ENCODE measurements at regions not wholly inside any gene's neighbourhood (a gene's known extent, or its start where the extent isn't known, plus 50 kb on each side); places are given as distances from the start of the nearest gene placed in this dataset.

DNA sequence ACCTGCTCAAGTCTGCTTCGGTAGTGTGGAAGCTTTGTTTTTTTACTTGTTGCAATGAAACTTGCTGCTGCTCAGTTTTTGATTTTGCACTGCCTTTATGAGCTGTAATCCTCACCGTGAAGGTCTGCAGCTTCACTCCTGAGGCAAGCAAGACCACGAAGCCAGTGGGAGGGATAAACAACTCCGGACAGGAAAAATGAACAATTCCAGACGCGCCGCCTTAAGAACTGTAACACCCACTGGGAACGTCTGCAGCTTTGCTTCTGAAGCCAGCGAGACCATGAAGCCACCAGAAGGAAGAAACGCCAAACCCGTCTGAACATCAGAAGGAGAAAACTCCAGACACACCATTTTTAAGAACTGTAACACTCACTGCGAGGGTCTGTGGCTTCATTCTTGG lies 245.7 kb upstream of the REG3G start:
- no peak for TF ChIP-seq EP300 (IDR thresholded peaks at IDR 0.05; ENCODE audit: low read depth)
- peak in 1 of 3 donors; percentile 5 for TF ChIP-seq POLR2AphosphoS5 (IDR thresholded peaks at IDR 0.05)
- WGBS, 2 donors (ENCODE audit: low coverage in 1 of 2), result 75 to 100% methylated on average over 1 to 12 of the region's 12 CpGs
- intact Hi-C loops (cut with DNase I; ENCODE audit: low total_unique reads) (no loop called here), in situ Hi-C loops (cut with MboI; ENCODE audit: low pct_ligation_motif_present in 1 of 4, low pct_unique_long_range_greater_than_20kb in 1 of 4, low sequenced_read_pairs in 3 of 4) (no loop called here)
- no peaks in the 10 kb centered on the region for H3K9me3 ChIP-seq
- DNase-seq, result no peak
- peaks cover 0 to 4% (median under 1%) of the 10 kb centered on the region in 4 donors for H3K4me1 ChIP-seq
- H3K27ac ChIP-seq, result peak overlapping the region; percentile 35 to 77 (median 62)
- H3K27me3 ChIP-seq, result no peaks in the 10 kb centered on the region
- H3K36me3 ChIP-seq, result no peaks in the 10 kb centered on the region
- peak overlapping the region in 1 of 4 donors; percentile 13 for H3K4me3 ChIP-seq

GRCh38 chr2:78780256-78780655 lies 245.2 kb upstream of the REG3G start:
- Histone ChIP-seq H3K27me3 (no peaks in the 10 kb centered on the region), H3K4me3 (peak overlapping the region in 2 of 4 donors; percentile 3 to 13), H3K4me1 (peaks cover 0 to 4% (median under 1%) of the 10 kb centered on the region in 4 donors), H3K9me3 (no peaks in the 10 kb centered on the region), H3K36me3 (no peaks in the 10 kb centered on the region), H3K27ac (peak overlapping the region; percentile 35 to 77 (median 62))
- intact Hi-C loops (cut with DNase I; ENCODE audit: low total_unique reads), result no loop called here
- no peak for DNase-seq
- TF ChIP-seq POLR2A (IDR thresholded peaks at IDR 0.05) (no peak), EP300 (IDR thresholded peaks at IDR 0.05; ENCODE audit: low read depth) (no peak)
- 36 to 48% methylated on average over 4 to 5 of the region's 5 CpGs for WGBS, 2 donors (ENCODE audit: low coverage in 1 of 2)
- in situ Hi-C loops (cut with MboI; ENCODE audit: low pct_ligation_motif_present in 1 of 4, low pct_unique_long_range_greater_than_20kb in 1 of 4, low sequenced_read_pairs in 3 of 4), result no loop called here

DNA sequence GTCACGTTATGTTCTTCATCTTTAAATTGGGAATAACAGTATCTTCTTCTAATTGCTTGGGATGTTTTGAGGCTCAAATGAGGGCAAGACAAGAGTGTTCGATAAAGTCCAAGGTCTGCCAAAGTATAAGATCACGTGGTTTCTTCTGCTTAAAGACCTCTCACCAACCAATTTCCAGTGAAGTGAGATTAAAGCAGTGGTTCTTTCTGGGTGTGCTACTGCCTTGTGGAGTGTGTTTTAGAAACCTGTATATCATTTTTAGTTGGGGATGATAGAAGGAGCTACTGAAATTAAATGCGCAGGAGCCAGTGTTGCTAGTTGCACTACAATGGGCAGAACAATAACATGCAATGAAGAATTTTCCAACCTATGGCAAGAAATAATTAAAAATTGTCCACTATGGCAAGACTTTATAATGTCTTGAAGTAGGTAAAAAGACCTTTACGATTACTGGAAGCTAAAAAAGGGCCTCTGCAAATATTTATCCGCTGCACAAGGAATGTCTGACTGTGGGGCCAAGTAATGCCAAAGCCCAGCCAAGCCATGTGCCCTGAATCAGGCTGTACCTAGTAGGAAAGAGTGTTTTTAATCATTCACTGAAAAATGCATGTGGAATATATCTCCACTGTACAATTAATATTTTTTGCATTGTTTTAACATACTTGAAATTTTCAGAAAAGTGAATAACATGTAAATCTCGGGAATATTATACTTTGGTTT lies 244.5 kb upstream of the REG3G start:
- peaks cover 0 to 4% (median under 1%) of the 10 kb centered on the region in 4 donors for H3K4me1 ChIP-seq
- in situ Hi-C loops (cut with MboI; ENCODE audit: low pct_ligation_motif_present in 1 of 4, low pct_unique_long_range_greater_than_20kb in 1 of 4, low sequenced_read_pairs in 3 of 4), result no loop called here
- intact Hi-C loops (cut with DNase I; ENCODE audit: low total_unique reads), result loop anchor here (1.0 kb wide), 1 partner anchor 11 kb away; no protein-coding TSS in a partner anchor
- TF ChIP-seq EP300 (IDR thresholded peaks at IDR 0.05; ENCODE audit: low read depth) (no peak), POLR2AphosphoS5 (IDR thresholded peaks at IDR 0.05) (no peak), POLR2A (IDR thresholded peaks at IDR 0.05) (no peak)
- TF ChIP-seq, protein P1, sequence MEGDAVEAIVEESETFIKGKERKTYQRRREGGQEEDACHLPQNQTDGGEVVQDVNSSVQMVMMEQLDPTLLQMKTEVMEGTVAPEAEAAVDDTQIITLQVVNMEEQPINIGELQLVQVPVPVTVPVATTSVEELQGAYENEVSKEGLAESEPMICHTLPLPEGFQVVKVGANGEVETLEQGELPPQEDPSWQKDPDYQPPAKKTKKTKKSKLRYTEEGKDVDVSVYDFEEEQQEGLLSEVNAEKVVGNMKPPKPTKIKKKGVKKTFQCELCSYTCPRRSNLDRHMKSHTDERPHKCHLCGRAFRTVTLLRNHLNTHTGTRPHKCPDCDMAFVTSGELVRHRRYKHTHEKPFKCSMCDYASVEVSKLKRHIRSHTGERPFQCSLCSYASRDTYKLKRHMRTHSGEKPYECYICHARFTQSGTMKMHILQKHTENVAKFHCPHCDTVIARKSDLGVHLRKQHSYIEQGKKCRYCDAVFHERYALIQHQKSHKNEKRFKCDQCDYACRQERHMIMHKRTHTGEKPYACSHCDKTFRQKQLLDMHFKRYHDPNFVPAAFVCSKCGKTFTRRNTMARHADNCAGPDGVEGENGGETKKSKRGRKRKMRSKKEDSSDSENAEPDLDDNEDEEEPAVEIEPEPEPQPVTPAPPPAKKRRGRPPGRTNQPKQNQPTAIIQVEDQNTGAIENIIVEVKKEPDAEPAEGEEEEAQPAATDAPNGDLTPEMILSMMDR (IDR thresholded peaks at IDR 0.05), result no peak
- DNase-seq, result no peak
- no peaks in the 10 kb centered on the region for H3K36me3 ChIP-seq
- WGBS, 2 donors (ENCODE audit: low coverage in 1 of 2), result 54 to 67% methylated on average over 3 to 7 of the region's 7 CpGs
- H3K9me3 ChIP-seq, result no peaks in the 10 kb centered on the region
- peak overlapping the region; percentile 35 to 77 (median 62) for H3K27ac ChIP-seq
- H3K4me3 ChIP-seq, result no peak overlapping the region
- H3K27me3 ChIP-seq, result no peaks in the 10 kb centered on the region

DNA sequence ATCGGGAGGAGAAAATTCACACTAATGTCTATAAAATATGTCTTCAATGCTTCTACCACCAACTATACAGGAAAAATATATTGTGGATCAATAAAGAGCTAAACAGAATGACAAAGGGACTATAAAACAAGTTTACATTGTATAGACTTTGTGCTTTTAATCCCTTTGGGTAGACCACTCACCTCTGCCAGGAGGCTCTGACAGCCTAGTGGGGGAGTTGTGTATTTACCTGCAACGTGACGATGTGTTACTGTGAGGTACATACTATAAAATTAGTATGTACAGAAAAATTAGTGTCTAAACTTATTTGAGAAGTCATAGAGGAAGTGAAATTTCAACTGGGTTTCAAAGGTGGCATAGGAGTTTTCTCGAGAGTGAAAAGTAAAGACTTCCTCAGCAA lies 243.3 kb upstream of the REG3G start:
- H3K27me3 ChIP-seq, result no peaks in the 10 kb centered on the region
- TF ChIP-seq EP300 (IDR thresholded peaks at IDR 0.05; ENCODE audit: low read depth) (no peak), POLR2A (IDR thresholded peaks at IDR 0.05) (no peak), POLR2AphosphoS5 (IDR thresholded peaks at IDR 0.05) (no peak)
- TF ChIP-seq, protein P1 (IDR thresholded peaks at IDR 0.05), result no peak
- in situ Hi-C loops (cut with MboI; ENCODE audit: low pct_ligation_motif_present in 1 of 4, low pct_unique_long_range_greater_than_20kb in 1 of 4, low sequenced_read_pairs in 3 of 4) (no loop called here), intact Hi-C loops (cut with DNase I; ENCODE audit: low total_unique reads) (no loop called here)
- H3K36me3 ChIP-seq, result no peaks in the 10 kb centered on the region
- H3K27ac ChIP-seq, result no peak overlapping the region
- peaks cover 0 to 4% (median under 1%) of the 10 kb centered on the region in 4 donors for H3K4me1 ChIP-seq
- no peak overlapping the region for H3K4me3 ChIP-seq
- WGBS, 2 donors (ENCODE audit: low coverage in 1 of 2), result 61 to 75% methylated on average over 4 of the region's 4 CpGs
- no peaks in the 10 kb centered on the region for H3K9me3 ChIP-seq
- DNase-seq, result no peak

- no peaks in the 10 kb centered on the region for H3K36me3 ChIP-seq
- no peak for DNase-seq
- TF ChIP-seq EP300 (IDR thresholded peaks at IDR 0.05; ENCODE audit: low read depth) (no peak), POLR2A (IDR thresholded peaks at IDR 0.05) (no peak), POLR2AphosphoS5 (IDR thresholded peaks at IDR 0.05) (no peak)
- TF ChIP-seq, protein P1 (IDR thresholded peaks at IDR 0.05), result no peak
- H3K27me3 ChIP-seq, result no peaks in the 10 kb centered on the region
- 36 to 47% methylated on average over 3 of the region's 3 CpGs for WGBS, 2 donors (ENCODE audit: low coverage in 1 of 2)
- H3K4me3 ChIP-seq, result no peak overlapping the region
- no peak overlapping the region for H3K27ac ChIP-seq
- in situ Hi-C loops (cut with MboI; ENCODE audit: low pct_ligation_motif_present in 1 of 4, low pct_unique_long_range_greater_than_20kb in 1 of 4, low sequenced_read_pairs in 3 of 4) (no loop called here), intact Hi-C loops (cut with DNase I; ENCODE audit: low total_unique reads) (no loop called here)
- H3K4me1 ChIP-seq, result no peaks in the 10 kb centered on the region
- no peaks in the 10 kb centered on the region for H3K9me3 ChIP-seq
Measured at GRCh38 chr2:78811955-78812610, 213.4 kb upstream of the REG3G start.

Data from transverse colon (tissue), 4 donors.